CD4-positive, alpha-beta T cell (primary cell): ENCODE measurements at regions not wholly inside any gene's neighbourhood (a gene's known extent, or its start where the extent isn't known, plus 50 kb on each side); places are given as distances from the start of the nearest gene placed in this dataset.

Experiments
- ATAC-seq: fragments of 200-7000 bp; cut with Tn5 transposase; one replicate; pipeline ENCODE4 v1.10.0; 2022; ENCODE audit warnings: mild to moderate bottlenecking; ENCODE audit not compliant: poor library complexity
- CTCF ChIA-PET: fragments of 350-600 bp; sonication (Branson Sonifier 250); formaldehyde crosslinking; loops from one replicate; lab custom pipeline; 2021; ENCODE audit warnings: antibody characterized with exemption, inconsistent platforms; lab: Charles Lee
- POLR2A ChIA-PET: fragments of 350-600 bp; sonication (Branson Sonifier 250); formaldehyde crosslinking; loops from one replicate; lab custom pipeline; 2021; ENCODE audit warnings: antibody characterized with exemption, inconsistent platforms; lab: Charles Lee
- DNase-seq, 14 experiments: peaks; one replicate each; pipeline ENCODE4 v3.0.0-alpha.2; 2013 to 2020; ENCODE audit warnings: mixed read lengths in 2 of 14
- H3K27ac ChIP-seq, 2 donors: one replicate each; pipeline versions ENCODE4 v1.5.1 to v1.7.0; 2013; ENCODE audit warnings: low read length in 2 of 2, low read depth in 1 of 2, mild to moderate bottlenecking in 1 of 2
- H3K27me3 ChIP-seq, 2 experiments: 1 replicate in 1 of 2; 2 replicates in 1 of 2; pipeline versions ENCODE4 v1.6.1 to v1.7.0; 2013; ENCODE audit warnings: low read length in 2 of 2, control low read depth in 1 of 2, mild to moderate bottlenecking in 1 of 2, moderate library complexity in 1 of 2; ENCODE audit not compliant: insufficient read depth in 2 of 2, control insufficient read depth in 1 of 2
- H3K36me3 ChIP-seq: one replicate; pipeline ENCODE4 v1.6.1; 2013; ENCODE audit warnings: low read length, control low read depth; ENCODE audit not compliant: insufficient read depth
- H3K4me1 ChIP-seq: one replicate; pipeline ENCODE4 v1.6.1; 2013; ENCODE audit warnings: low read length, control low read depth; ENCODE audit not compliant: insufficient read depth
- H3K4me3 ChIP-seq: one replicate; pipeline ENCODE4 v1.5.1; 2013; ENCODE audit warnings: mild to moderate bottlenecking, low read length, moderate library complexity
- H3K9me3 ChIP-seq, 2 experiments: 1 replicate in 1 of 2; 2 replicates in 1 of 2; pipeline versions ENCODE4 v1.6.1 to v1.7.0; 2013; ENCODE audit warnings: low read length in 2 of 2, mild to moderate bottlenecking in 2 of 2, control low read depth in 1 of 2, moderate library complexity in 1 of 2; ENCODE audit not compliant: control insufficient read depth in 1 of 2, insufficient read depth in 1 of 2
- H3K27ac Mint-ChIP-seq: one replicate; pipeline ENCODE4 v1.8.0; 2020; ENCODE audit warnings: mixed read lengths
- H3K27me3 Mint-ChIP-seq: one replicate; pipeline ENCODE4 v1.8.0; 2021; ENCODE audit warnings: mixed read lengths
- H3K36me3 Mint-ChIP-seq: one replicate; pipeline ENCODE4 v1.8.0; 2021; ENCODE audit warnings: low read depth, mixed read lengths
- H3K4me1 Mint-ChIP-seq: one replicate; pipeline ENCODE4 v1.8.0; 2021; ENCODE audit warnings: low read depth, mixed read lengths
- H3K4me3 Mint-ChIP-seq: one replicate; pipeline ENCODE4 v1.8.0; 2020; ENCODE audit warnings: mild to moderate bottlenecking, mixed read lengths
- H3K9me3 Mint-ChIP-seq: one replicate; pipeline ENCODE4 v1.8.0; 2020; ENCODE audit warnings: mixed read lengths
- intact Hi-C, 2 experiments: fragments of 100-400 bp; cut with DNase I in 1 of 2; cut with micrococcal nuclease in 1 of 2; formaldehyde crosslinking; loops; one replicate each; pipeline versions ENCODE4 v1.15.1 to v1.9.0; 2023 to 2025; cut with DNase I, micrococcal nuclease
- TF ChIP-seq, protein P1 (sequence below): fragments of 200-600 bp; IDR thresholded peaks from one replicate; pipeline ENCODE4 v1.8.0; 2022; ENCODE audit warnings: antibody characterized with exemption, mild to moderate bottlenecking

DNA sequence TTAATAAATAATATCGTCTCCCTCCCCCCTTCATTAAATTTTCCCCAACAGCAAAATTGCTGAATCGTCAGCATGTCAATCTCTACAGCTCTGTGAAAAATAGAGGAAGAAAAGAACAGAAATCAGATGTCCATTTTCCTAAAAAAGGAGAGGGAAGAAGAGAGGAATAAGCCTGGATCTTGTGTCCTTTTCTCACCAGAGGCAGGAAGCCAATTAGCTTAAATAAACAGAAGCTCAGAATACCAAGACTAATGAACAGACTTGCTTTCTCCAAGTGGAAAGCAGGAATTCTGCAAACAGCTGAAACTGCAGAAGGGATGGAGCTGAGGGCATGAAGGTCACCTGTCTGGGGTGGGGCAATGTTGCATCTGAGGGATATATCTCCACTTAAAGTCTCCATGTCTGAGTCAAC, 265.7 kb downstream of the CCDC85A start:
- peaks cover 0 to 6% of the 10 kb centered on the region in 2 experiments for H3K9me3 ChIP-seq
- H3K36me3 Mint-ChIP-seq: no peaks in the 10 kb centered on the region
- no peak overlapping the region for H3K27ac ChIP-seq
- ChIA-PET CTCF (interaction anchor here (0.5 kb wide), 1 partner anchor 92 kb away, joined by 3 read pairs; no protein-coding TSS in a partner anchor), POLR2A (no interaction called here)
- H3K27ac Mint-ChIP-seq: no peak overlapping the region
- H3K9me3 Mint-ChIP-seq: peaks cover 6% of the 10 kb centered on the region
- TF ChIP-seq, protein P1, sequence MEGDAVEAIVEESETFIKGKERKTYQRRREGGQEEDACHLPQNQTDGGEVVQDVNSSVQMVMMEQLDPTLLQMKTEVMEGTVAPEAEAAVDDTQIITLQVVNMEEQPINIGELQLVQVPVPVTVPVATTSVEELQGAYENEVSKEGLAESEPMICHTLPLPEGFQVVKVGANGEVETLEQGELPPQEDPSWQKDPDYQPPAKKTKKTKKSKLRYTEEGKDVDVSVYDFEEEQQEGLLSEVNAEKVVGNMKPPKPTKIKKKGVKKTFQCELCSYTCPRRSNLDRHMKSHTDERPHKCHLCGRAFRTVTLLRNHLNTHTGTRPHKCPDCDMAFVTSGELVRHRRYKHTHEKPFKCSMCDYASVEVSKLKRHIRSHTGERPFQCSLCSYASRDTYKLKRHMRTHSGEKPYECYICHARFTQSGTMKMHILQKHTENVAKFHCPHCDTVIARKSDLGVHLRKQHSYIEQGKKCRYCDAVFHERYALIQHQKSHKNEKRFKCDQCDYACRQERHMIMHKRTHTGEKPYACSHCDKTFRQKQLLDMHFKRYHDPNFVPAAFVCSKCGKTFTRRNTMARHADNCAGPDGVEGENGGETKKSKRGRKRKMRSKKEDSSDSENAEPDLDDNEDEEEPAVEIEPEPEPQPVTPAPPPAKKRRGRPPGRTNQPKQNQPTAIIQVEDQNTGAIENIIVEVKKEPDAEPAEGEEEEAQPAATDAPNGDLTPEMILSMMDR: no peak
- no peaks in the 10 kb centered on the region for H3K4me1 ChIP-seq
- H3K4me3 Mint-ChIP-seq: no peak overlapping the region
- DNase-seq (no peak), ATAC-seq (no peak)
- H3K4me1 Mint-ChIP-seq: no peaks in the 10 kb centered on the region
- no peaks in the 10 kb centered on the region for H3K27me3 ChIP-seq
- no peaks in the 10 kb centered on the region for H3K36me3 ChIP-seq
- H3K4me3 ChIP-seq: no peak overlapping the region
- intact Hi-C loops: no loop called here
- no peaks in the 10 kb centered on the region for H3K27me3 Mint-ChIP-seq

DNA sequence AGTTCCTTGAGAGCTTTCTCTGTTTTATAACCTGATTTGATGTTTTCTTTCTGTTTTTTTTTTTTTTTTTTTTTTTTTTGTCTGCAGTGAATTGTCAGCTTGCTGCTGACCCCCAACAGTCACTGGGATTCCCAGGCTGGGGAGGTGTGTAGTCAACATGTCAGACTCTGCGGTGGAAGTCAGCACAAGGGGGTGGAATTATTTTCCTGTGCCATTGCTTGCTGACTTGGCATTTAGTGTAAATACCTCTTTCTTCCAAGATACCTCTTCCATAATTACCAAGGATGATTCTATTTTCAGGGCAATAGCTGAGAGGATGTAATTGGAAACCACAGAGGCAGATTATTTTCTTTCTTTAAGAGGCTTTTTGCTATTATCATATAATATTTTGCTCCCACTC, 266.3 kb downstream of the CCDC85A start:
- intact Hi-C loops: no loop called here
- H3K36me3 Mint-ChIP-seq: no peaks in the 10 kb centered on the region
- no peaks in the 10 kb centered on the region for H3K36me3 ChIP-seq
- H3K9me3 ChIP-seq: peaks cover 0 to 6% of the 10 kb centered on the region in 2 experiments
- no peak overlapping the region for H3K4me3 Mint-ChIP-seq
- no peak overlapping the region for H3K4me3 ChIP-seq
- no peak overlapping the region for H3K27ac ChIP-seq
- no peaks in the 10 kb centered on the region for H3K27me3 ChIP-seq
- TF ChIP-seq, protein P1: no peak
- no peaks in the 10 kb centered on the region for H3K4me1 Mint-ChIP-seq
- peaks cover 7% of the 10 kb centered on the region for H3K9me3 Mint-ChIP-seq
- ChIA-PET CTCF (no interaction called here), POLR2A (no interaction called here)
- DNase-seq: no peak
- H3K4me1 ChIP-seq: no peaks in the 10 kb centered on the region
- ATAC-seq: no peak
- H3K27me3 Mint-ChIP-seq: no peaks in the 10 kb centered on the region
- no peak overlapping the region for H3K27ac Mint-ChIP-seq

DNA sequence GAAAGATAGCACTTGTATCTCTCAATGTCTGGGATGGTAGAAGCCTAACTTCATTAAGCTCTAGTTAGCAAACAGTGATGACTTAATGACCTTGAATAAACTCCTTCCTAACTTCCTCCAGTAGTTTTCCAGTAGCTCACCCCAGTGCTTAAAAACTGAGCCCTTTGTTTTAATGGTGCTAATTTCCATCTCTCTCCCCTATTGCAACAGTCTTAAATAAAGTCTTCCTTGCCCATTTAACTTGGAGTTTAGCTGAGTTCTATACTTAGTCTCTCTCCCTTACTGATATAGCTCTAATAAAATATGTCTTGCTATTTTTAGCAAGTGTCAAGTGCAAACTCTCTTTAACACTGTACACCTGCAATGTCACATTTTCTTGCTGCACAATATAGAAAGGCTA, 267.0 kb downstream of the CCDC85A start:
- TF ChIP-seq, protein P1: no peak
- ChIA-PET POLR2A (no interaction called here), CTCF (no interaction called here)
- H3K27me3 ChIP-seq: no peaks in the 10 kb centered on the region
- H3K4me3 ChIP-seq: no peak overlapping the region
- no peaks in the 10 kb centered on the region for H3K4me1 Mint-ChIP-seq
- no peaks in the 10 kb centered on the region for H3K4me1 ChIP-seq
- H3K9me3 Mint-ChIP-seq: peaks cover 8% of the 10 kb centered on the region
- DNase-seq (no peak), ATAC-seq (no peak)
- no peaks in the 10 kb centered on the region for H3K27me3 Mint-ChIP-seq
- H3K9me3 ChIP-seq: peaks cover 0 to 6% of the 10 kb centered on the region in 2 experiments
- no peak overlapping the region for H3K27ac Mint-ChIP-seq
- H3K36me3 Mint-ChIP-seq: no peaks in the 10 kb centered on the region
- intact Hi-C loops: no loop called here
- no peak overlapping the region for H3K4me3 Mint-ChIP-seq
- H3K36me3 ChIP-seq: no peaks in the 10 kb centered on the region
- H3K27ac ChIP-seq: no peak overlapping the region
